IPS DF 6.9 (cell line): ENCODE measurements at regions not wholly inside any gene's neighbourhood (a gene's known extent, or its start where the extent isn't known, plus 50 kb on each side); places are given as distances from the start of the nearest gene placed in this dataset.

Experiments
- DNase-seq: peaks from one replicate; pipeline ENCODE4 v3.0.0-alpha.2; 2013; ENCODE audit warnings: low read depth, low spot score
- H3K27ac ChIP-seq: one replicate; pipeline ENCODE4 v1.5.1; 2013; ENCODE audit warnings: low read length, control low read depth
- H3K27me3 ChIP-seq: 2 replicates; pipeline ENCODE4 v1.6.1; 2013; ENCODE audit warnings: mild to moderate bottlenecking, low read length; ENCODE audit not compliant: control insufficient read depth, insufficient read depth
- H3K36me3 ChIP-seq: 2 replicates; pipeline ENCODE4 v1.6.1; 2013; ENCODE audit warnings: low read length; ENCODE audit not compliant: control insufficient read depth, insufficient read depth
- H3K4me1 ChIP-seq: 2 replicates; pipeline ENCODE4 v1.6.1; 2013; ENCODE audit warnings: low read length; ENCODE audit not compliant: control insufficient read depth, insufficient read depth
- H3K4me3 ChIP-seq: 2 replicates; pipeline ENCODE4 v1.5.1; 2013; ENCODE audit warnings: mild to moderate bottlenecking, low read length
- H3K9me3 ChIP-seq: 2 replicates; pipeline ENCODE4 v1.6.1; 2013; ENCODE audit warnings: low read length, inconsistent platforms; ENCODE audit not compliant: control insufficient read depth, insufficient read depth
- WGBS: extraction: QIAGEN DNeasy Blood & Tissue Kit; methylation state at CpG from one replicate; pipeline ENCODE4 v1.1.7; 2013; ENCODE audit warnings: mixed read lengths, missing lambda C conversion rate; ENCODE audit not compliant: insufficient read length, insufficient coverage; 5-methylcytosine and 5-hydroxymethylcytosine counted together

DNA sequence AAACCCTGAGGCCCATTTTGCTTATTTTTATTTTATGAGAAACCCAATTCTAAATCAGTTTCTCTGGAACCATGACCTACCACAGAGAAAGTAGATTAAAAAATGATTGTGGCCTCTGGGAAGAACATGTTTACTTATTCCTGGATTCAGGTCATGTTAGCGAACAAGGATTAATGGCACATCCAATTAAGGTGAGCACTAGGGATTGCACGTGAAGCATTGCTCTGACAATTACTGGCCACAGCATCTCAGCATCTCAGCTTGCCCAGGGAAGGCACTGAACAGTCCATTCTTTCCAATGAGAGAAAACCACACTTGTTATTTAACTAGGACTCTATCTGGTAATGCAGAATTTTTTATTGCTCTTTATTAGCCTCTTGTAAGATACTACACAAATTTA, 119.8 kb downstream of the ZNF330 start:
- WGBS = no CpG with 5 or more reads among the region's 2 CpGs
- no peaks in the 10 kb centered on the region for H3K36me3 ChIP-seq
- no peak overlapping the region for H3K4me3 ChIP-seq
- H3K27me3 ChIP-seq = no peaks in the 10 kb centered on the region
- no peak overlapping the region for H3K27ac ChIP-seq
- no peaks in the 10 kb centered on the region for H3K4me1 ChIP-seq
- H3K9me3 ChIP-seq = no peaks in the 10 kb centered on the region
- DNase-seq = no peak

DNA sequence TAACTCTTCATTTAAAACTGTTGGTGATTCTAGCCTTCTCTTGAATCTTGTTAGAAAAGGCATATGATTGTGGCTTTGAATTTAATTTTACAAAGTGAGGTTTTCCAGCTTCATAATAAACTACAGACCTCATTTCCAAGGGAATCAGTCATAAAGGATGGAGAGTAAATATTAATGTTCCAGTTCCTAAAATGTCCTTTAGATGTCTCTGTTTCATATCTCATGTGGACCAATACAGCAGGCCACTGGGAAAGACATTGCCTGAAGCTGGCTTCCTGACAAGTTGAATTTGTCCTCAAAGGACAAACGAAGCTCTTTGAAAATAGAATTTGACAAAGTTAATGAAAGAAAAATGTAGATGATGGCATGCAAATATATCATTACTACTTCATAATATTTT, 125.4 kb downstream of the ZNF330 start:
- Histone ChIP-seq H3K4me1 (no peaks in the 10 kb centered on the region), H3K4me3 (no peak overlapping the region), H3K36me3 (no peaks in the 10 kb centered on the region), H3K9me3 (no peaks in the 10 kb centered on the region), H3K27me3 (no peaks in the 10 kb centered on the region), H3K27ac (no peak overlapping the region)
- WGBS = no CpG with 5 or more reads among the region's 1 CpG
- no peak for DNase-seq

DNA sequence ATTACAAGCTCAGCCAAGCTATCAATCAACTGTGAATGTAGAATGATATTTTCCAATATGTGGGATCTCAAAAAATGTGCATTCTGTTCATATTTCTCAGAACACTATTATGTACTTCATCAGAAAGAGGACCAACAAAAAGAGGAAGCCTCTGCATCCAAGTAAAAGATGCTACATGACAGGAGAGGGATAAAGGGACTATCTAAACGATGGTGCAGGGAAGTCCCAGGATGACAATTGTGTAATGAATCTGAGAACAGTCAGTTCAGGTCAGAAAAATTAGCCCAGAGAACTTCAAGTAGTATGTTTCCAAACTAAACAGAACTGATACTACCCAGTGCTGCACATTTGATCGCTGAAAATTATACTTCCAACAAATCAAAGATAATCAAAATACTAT, 127.0 kb downstream of the ZNF330 start:
- H3K36me3 ChIP-seq = no peaks in the 10 kb centered on the region
- no peak overlapping the region for H3K27ac ChIP-seq
- DNase-seq = no peak
- H3K9me3 ChIP-seq = no peaks in the 10 kb centered on the region
- no peaks in the 10 kb centered on the region for H3K4me1 ChIP-seq
- no peak overlapping the region for H3K4me3 ChIP-seq
- H3K27me3 ChIP-seq = no peaks in the 10 kb centered on the region
- no CpG with 5 or more reads among the region's 2 CpGs for WGBS

GRCh38 chr4:141348125-141348524, 127.4 kb downstream of the ZNF330 start:
- no peaks in the 10 kb centered on the region for H3K36me3 ChIP-seq
- DNase-seq = no peak
- no peaks in the 10 kb centered on the region for H3K4me1 ChIP-seq
- WGBS = no CpG with 5 or more reads among the region's 2 CpGs
- no peak overlapping the region for H3K4me3 ChIP-seq
- no peaks in the 10 kb centered on the region for H3K27me3 ChIP-seq
- H3K9me3 ChIP-seq = no peaks in the 10 kb centered on the region
- H3K27ac ChIP-seq = no peak overlapping the region

DNA sequence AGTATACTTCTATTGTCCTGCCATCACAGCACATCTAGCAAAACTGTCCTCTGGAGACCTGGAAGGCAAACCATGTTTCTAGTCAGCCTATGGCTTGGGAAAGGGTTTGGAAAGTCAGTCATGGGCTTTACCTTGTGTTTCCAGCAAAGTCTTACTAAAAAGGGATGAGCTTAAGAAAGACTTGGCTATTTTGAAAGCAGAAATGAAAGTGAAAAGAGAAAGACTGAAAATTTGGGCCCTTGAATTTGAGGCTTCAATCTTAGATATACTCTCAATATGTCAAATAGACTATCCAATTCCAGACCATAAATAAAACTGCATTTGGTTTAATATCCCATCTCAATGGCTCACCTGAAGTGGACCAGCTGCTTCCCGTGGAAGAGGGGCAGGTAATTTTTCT, 127.9 kb downstream of the ZNF330 start:
- no peak overlapping the region for H3K27ac ChIP-seq
- no CpG with 5 or more reads among the region's 1 CpG for WGBS
- no peaks in the 10 kb centered on the region for H3K4me1 ChIP-seq
- no peak for DNase-seq
- H3K9me3 ChIP-seq = no peaks in the 10 kb centered on the region
- no peak overlapping the region for H3K4me3 ChIP-seq
- no peaks in the 10 kb centered on the region for H3K27me3 ChIP-seq
- H3K36me3 ChIP-seq = no peaks in the 10 kb centered on the region

DNA sequence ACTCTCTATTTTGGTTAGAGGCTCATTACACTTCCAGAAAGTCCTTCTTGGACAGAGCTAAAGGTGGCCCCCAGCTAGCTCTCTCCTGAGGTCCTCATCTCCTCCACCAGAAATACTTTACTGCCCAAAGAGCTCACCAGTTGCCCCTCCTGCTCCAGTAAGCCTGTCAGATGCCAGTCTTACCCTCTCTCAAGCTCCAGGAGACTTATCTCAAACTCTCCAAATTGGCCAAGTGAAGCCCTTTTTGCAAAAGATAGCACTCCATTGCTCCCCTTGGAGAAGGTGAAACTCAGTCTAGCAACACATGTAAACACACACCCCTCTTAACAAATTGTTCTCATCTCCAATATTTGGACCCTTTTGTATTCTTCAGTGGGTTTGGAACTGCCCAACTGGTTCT, 128.5 kb downstream of the ZNF330 start:
- no peaks in the 10 kb centered on the region for H3K9me3 ChIP-seq
- no peak overlapping the region for H3K4me3 ChIP-seq
- no peaks in the 10 kb centered on the region for H3K27me3 ChIP-seq
- H3K36me3 ChIP-seq = no peaks in the 10 kb centered on the region
- H3K27ac ChIP-seq = no peak overlapping the region
- DNase-seq = no peak
- no peaks in the 10 kb centered on the region for H3K4me1 ChIP-seq

DNA sequence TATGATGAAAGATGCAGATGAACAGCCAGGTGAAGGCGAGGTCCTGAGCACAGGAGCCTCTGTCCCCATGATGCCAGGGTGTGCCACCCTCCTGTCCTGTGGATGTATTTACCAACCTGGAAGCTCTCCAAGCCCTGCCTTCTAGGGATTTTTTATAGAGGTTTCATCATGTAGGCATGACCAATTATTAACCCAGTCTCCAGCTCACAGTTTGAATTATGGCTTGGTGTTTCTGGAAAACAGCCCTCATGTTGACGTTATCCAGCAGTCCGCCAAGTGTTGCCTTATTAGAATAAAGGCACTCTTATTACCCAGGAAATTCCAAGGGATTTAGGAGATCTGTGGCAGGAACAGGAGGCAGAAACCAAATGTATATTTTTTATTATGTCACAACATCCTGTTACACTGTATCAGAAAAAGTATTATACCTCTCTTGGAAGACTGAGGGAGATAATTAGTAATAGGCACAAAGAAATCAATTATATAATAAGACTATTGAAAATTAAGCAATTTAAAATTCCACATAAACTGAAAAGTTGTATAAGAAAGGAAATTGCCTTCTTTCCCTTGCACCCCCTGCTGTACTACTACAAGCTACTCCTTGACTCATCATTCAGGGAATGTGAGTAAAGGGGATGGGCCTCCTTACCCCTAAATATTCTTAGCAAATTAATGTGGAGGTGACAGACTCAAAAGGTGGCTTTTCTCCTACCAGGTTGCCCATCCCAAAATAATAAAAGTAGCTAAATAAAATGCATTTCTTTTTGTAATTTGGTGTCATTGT, 129.6 kb downstream of the ZNF330 start:
- Histone ChIP-seq H3K36me3 (no peaks in the 10 kb centered on the region), H3K4me1 (no peaks in the 10 kb centered on the region), H3K27me3 (no peaks in the 10 kb centered on the region), H3K27ac (no peak overlapping the region), H3K9me3 (no peaks in the 10 kb centered on the region), H3K4me3 (no peak overlapping the region)
- WGBS = no CpG with 5 or more reads among the region's 3 CpGs
- no peak for DNase-seq

DNA sequence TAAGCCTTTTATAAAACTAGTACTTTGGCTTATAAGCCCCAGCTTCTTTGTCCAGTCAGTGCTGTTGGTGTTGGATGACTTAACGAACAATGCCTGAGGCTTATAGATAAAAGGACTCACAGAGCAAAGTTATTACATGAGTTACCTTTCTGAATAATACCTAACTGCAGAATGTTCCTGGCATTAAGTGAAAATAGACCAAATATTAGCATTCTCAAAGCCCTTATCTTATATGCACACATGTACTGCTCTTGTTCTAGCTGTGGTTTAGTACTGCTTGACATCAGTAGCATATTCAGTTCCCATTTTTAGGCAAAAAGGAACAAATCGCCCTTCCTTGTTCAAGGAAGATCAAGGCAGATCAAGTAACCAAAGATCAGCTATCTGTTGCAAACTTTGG, 131.6 kb downstream of the ZNF330 start:
- no peaks in the 10 kb centered on the region for H3K36me3 ChIP-seq
- no peaks in the 10 kb centered on the region for H3K4me1 ChIP-seq
- H3K4me3 ChIP-seq = no peak overlapping the region
- WGBS = no CpG with 5 or more reads among the region's 2 CpGs
- H3K9me3 ChIP-seq = no peaks in the 10 kb centered on the region
- H3K27ac ChIP-seq = no peak overlapping the region
- H3K27me3 ChIP-seq = no peaks in the 10 kb centered on the region
- DNase-seq = no peak

- H3K27me3 ChIP-seq = no peaks in the 10 kb centered on the region
- no peak overlapping the region for H3K4me3 ChIP-seq
- no peaks in the 10 kb centered on the region for H3K36me3 ChIP-seq
- H3K27ac ChIP-seq = no peak overlapping the region
- no peaks in the 10 kb centered on the region for H3K9me3 ChIP-seq
- H3K4me1 ChIP-seq = no peaks in the 10 kb centered on the region
- no CpG with 5 or more reads among the region's 5 CpGs for WGBS
- no peak for DNase-seq
Measured at GRCh38 chr4:141352909-141353525, 132.3 kb downstream of the ZNF330 start.

DNA sequence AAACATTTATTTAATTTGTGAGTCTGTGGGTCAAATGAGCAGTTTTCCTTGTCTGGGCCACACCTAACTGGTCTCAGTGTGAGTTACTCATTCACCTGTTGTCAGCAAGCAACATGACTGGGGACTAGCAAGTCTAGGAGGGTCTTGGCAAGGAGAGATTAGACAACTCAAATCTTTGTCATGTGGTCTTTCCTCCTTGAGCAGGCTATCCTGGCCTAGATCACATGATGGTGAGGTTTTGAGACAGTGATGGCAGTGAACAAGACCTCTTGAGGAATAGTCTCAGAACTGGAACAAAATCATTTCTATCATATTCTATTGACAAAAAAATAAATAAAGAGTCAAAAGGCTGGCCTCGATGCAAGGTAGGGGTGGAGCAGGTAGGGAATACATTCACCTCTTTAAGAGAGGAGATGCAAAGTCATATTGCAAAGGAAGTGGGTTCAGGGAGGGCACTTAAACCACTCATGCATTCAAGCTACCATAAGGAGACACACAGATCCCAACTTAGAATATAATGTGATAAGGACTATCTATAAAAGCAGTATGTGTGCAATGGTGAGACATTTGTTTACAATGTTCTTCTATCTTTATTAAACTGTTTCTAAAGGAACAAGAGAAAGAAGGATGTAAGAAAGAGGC, 135.7 kb downstream of the ZNF330 start:
- H3K4me1 ChIP-seq = no peaks in the 10 kb centered on the region
- no peak overlapping the region for H3K4me3 ChIP-seq
- no peaks in the 10 kb centered on the region for H3K36me3 ChIP-seq
- no peak overlapping the region for H3K27ac ChIP-seq
- H3K9me3 ChIP-seq = no peaks in the 10 kb centered on the region
- WGBS = no CpG with 5 or more reads among the region's 1 CpG
- DNase-seq = no peak
- no peaks in the 10 kb centered on the region for H3K27me3 ChIP-seq

DNA sequence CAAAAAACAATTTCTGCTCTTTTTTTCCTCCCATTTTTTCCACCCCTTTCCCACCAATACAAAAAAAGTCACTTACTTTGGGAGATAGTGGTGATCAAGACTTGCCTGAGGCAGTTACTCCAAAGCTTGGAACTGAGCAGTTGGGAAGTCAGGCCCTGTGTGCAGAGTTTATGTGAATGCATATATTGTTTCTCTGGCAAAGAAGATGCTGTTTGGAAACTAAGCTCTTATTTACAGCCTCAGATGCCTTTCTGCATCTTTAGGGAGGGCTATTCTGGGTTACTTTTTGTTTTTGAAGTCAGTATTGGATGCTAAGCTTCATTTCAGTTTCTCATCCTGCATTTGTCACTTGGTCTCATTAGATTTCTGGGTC, 136.3 kb downstream of the ZNF330 start:
- H3K9me3 ChIP-seq = no peaks in the 10 kb centered on the region
- H3K4me1 ChIP-seq = no peaks in the 10 kb centered on the region
- no peak overlapping the region for H3K27ac ChIP-seq
- DNase-seq = no peak
- no peaks in the 10 kb centered on the region for H3K36me3 ChIP-seq
- no peaks in the 10 kb centered on the region for H3K27me3 ChIP-seq
- no peak overlapping the region for H3K4me3 ChIP-seq
